Tibial nerve (tissue), 4 donors: ENCODE measurements at regions not wholly inside any gene's neighbourhood (a gene's known extent, or its start where the extent isn't known, plus 50 kb on each side); places are given as distances from the start of the nearest gene placed in this dataset.

ENCODE experiments used
- DNase-seq, 2 donors: peaks; one replicate each; pipeline ENCODE4 v3.0.0-alpha.2; 2019; ENCODE audit warnings: low spot score in 2 of 2
- H3K27ac ChIP-seq, 4 donors: fragments of 200-600 bp; sonication (generic) in 3 of 4; one replicate each; pipeline ENCODE4 v1.5.1; 2017 to 2019; ENCODE audit warnings: mild to moderate bottlenecking in 1 of 4
- H3K27me3 ChIP-seq, 2 donors: fragments of 200-600 bp; sonication (generic) in 1 of 2; one replicate each; pipeline versions ENCODE4 v1.5.1 to v1.6.0; 2017 to 2019
- H3K36me3 ChIP-seq, 3 donors: fragments of 200-600 bp; sonication (generic); one replicate each; pipeline ENCODE4 v1.5.1; 2018 to 2019
- H3K4me1 ChIP-seq, 4 donors: fragments of 200-600 bp; sonication (generic) in 3 of 4; one replicate each; pipeline ENCODE4 v1.5.1; 2017 to 2019
- H3K4me3 ChIP-seq, 4 donors: fragments of 200-600 bp; sonication (generic) in 3 of 4; one replicate each; pipeline ENCODE4 v1.5.1; 2017 to 2019; ENCODE audit warnings: mild to moderate bottlenecking in 1 of 4, moderate library complexity in 1 of 4
- H3K9me3 ChIP-seq, 4 donors: fragments of 200-600 bp; sonication (generic) in 3 of 4; one replicate each; pipeline ENCODE4 v1.5.1; 2017 to 2019
- CTCF ChIP-seq, 5 experiments: fragments of 200-600 bp in 3 of 5; fragments of 450-650 bp in 2 of 5; sonication (generic) in 3 of 5; IDR thresholded peaks; one replicate each; pipeline ENCODE4 v1.5.1; 2016 to 2019; ENCODE audit warnings: antibody characterized with exemption in 5 of 5, mild to moderate bottlenecking in 3 of 5, moderate library complexity in 2 of 5
- EP300 ChIP-seq, 2 donors: sonication (generic); formaldehyde crosslinking; IDR thresholded peaks; one replicate each; pipeline ENCODE4 v1.6.1; 2017; ENCODE audit warnings: antibody characterized with exemption in 2 of 2, mild to moderate bottlenecking in 1 of 2
- POLR2A ChIP-seq, 2 donors: fragments of 450-650 bp; IDR thresholded peaks; one replicate each; pipeline ENCODE4 v1.6.1; 2017; ENCODE audit warnings: antibody characterized with exemption in 2 of 2, mild to moderate bottlenecking in 2 of 2, moderate library complexity in 2 of 2
- WGBS, 2 donors: methylation state at CpG; one replicate each; pipeline ENCODE4 v1.1.5; 2018; 5-methylcytosine and 5-hydroxymethylcytosine counted together

- no peak for DNase-seq
- H3K4me1 ChIP-seq = no peaks in the 10 kb centered on the region
- WGBS, 2 donors = 84 to 87% methylated on average over 4 of the region's 4 CpGs
- H3K36me3 ChIP-seq = no peaks in the 10 kb centered on the region
- TF ChIP-seq EP300 (IDR thresholded peaks at IDR 0.05) (no peak), POLR2A (IDR thresholded peaks at IDR 0.05) (no peak), CTCF (IDR thresholded peaks at IDR 0.05) (no peak)
- no peaks in the 10 kb centered on the region for H3K27me3 ChIP-seq
- H3K4me3 ChIP-seq = no peak overlapping the region
- no peak overlapping the region for H3K27ac ChIP-seq
- H3K9me3 ChIP-seq = no peaks in the 10 kb centered on the region
These were observed 58.1 kb downstream of the KLF4 start for GRCh38 chr9:107431461-107431860.

DNA sequence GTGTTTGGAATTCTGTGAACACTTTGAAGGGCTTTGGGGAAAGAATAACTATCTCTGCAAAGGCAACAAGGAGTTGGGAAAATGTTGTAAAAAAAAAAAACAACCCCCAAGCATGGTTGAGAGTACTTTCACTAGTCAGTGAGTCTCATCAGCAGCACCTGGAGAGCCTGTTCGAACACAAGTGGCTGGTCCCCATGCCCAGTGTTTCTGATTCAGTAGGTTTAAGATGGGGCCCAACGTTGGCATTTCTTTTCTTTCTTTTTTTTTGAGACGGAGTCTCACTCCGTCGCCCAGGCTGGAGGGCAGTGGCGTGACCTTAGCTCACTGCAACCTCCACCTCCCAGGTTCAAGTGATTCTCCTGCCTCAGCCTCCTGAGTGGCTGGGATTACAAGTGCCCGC lies 59.5 kb downstream of the KLF4 start:
- TF ChIP-seq CTCF (IDR thresholded peaks at IDR 0.05) (no peak), EP300 (IDR thresholded peaks at IDR 0.05) (no peak), POLR2A (IDR thresholded peaks at IDR 0.05) (no peak)
- no peaks in the 10 kb centered on the region for H3K27me3 ChIP-seq
- H3K4me3 ChIP-seq = no peak overlapping the region
- H3K9me3 ChIP-seq = no peaks in the 10 kb centered on the region
- DNase-seq = no peak
- 88 to 90% methylated on average over 7 of the region's 7 CpGs for WGBS, 2 donors
- H3K4me1 ChIP-seq = peaks cover 0 to 9% (median 0%) of the 10 kb centered on the region in 4 donors
- H3K27ac ChIP-seq = no peak overlapping the region
- H3K36me3 ChIP-seq = no peaks in the 10 kb centered on the region

DNA sequence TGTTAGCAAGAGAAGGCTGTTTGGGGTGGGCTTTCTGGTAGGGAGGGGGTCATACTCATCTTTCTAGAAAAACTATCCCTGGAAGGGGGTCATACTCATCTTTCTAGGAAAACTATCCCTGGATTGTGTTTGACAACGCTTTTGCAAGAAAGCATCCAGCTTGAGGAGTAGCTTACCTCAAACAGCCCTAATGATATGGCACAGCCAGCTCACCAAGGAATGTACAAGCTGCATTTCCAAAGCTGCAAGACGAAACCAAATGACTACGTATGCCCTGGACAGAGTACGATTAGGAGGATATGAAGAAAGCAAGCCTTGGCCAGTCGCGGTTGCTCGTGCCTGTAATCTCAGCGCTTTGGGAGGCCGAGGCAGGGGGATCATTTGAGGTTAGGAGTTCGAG lies 63.4 kb downstream of the KLF4 start:
- WGBS, 2 donors = 92 to 93% methylated on average over 10 of the region's 10 CpGs
- Histone ChIP-seq H3K4me3 (no peak overlapping the region), H3K4me1 (peaks cover 0 to 24% (median 4%) of the 10 kb centered on the region in 4 donors), H3K9me3 (no peaks in the 10 kb centered on the region), H3K27ac (peak overlapping the region in 2 of 4 donors; percentile 79 to 84), H3K27me3 (no peaks in the 10 kb centered on the region), H3K36me3 (no peaks in the 10 kb centered on the region)
- no peak for TF ChIP-seq EP300 (IDR thresholded peaks at IDR 0.05)
- no peak for TF ChIP-seq CTCF (IDR thresholded peaks at IDR 0.05)
- TF ChIP-seq POLR2A (IDR thresholded peaks at IDR 0.05) = no peak
- no peak for DNase-seq

- peak overlapping the region in 1 of 4 donors; percentile 28 for H3K4me3 ChIP-seq
- no peaks in the 10 kb centered on the region for H3K27me3 ChIP-seq
- H3K27ac ChIP-seq = peak overlapping the region; percentile 54 to 84 (median 68)
- 33 to 56% methylated on average over 25 to 44 of the region's 47 CpGs for WGBS, 2 donors
- DNase-seq = peak; percentile 89 to 90
- TF ChIP-seq CTCF (IDR thresholded peaks at IDR 0.05) (peak; percentile 93 to 97 (median 95)), POLR2A (IDR thresholded peaks at IDR 0.05) (no peak), EP300 (IDR thresholded peaks at IDR 0.05) (peak; percentile 70 to 86)
- no peaks in the 10 kb centered on the region for H3K36me3 ChIP-seq
- no peaks in the 10 kb centered on the region for H3K9me3 ChIP-seq
- H3K4me1 ChIP-seq = peaks cover 0 to 24% (median 4%) of the 10 kb centered on the region in 4 donors
These were observed 64.2 kb downstream of the KLF4 start for GRCh38 chr9:107425101-107426025.

- no peak overlapping the region for H3K4me3 ChIP-seq
- no peaks in the 10 kb centered on the region for H3K9me3 ChIP-seq
- H3K27me3 ChIP-seq = no peaks in the 10 kb centered on the region
- H3K36me3 ChIP-seq = no peaks in the 10 kb centered on the region
- TF ChIP-seq POLR2A (IDR thresholded peaks at IDR 0.05) (no peak), EP300 (IDR thresholded peaks at IDR 0.05) (no peak), CTCF (IDR thresholded peaks at IDR 0.05) (no peak)
- peaks cover 0 to 24% (median 4%) of the 10 kb centered on the region in 4 donors for H3K4me1 ChIP-seq
- no peak for DNase-seq
- 91 to 96% methylated on average over 6 of the region's 6 CpGs for WGBS, 2 donors
- H3K27ac ChIP-seq = no peak overlapping the region
These were observed 66.0 kb downstream of the KLF4 start for GRCh38 chr9:107423540-107423939.
